ENCODE measurements at regions not wholly inside any gene's neighbourhood (a gene's known extent, or its start where the extent isn't known, plus 50 kb on each side); places are given as distances from the start of the nearest gene placed in this dataset.

- no peak for TF ChIP-seq CTCF (IDR thresholded peaks at IDR 0.05; ENCODE audit: control extremely low read depth in 1 of 3, insufficient read depth in 1 of 3, low read depth in 1 of 3, low read length in 3 of 3)
- TF ChIP-seq NANOG (IDR thresholded peaks at IDR 0.05; ENCODE audit: insufficient read depth, low read depth, low read length, poor library complexity, severe bottlenecking) = no peak
- no peak for TF ChIP-seq MAX (IDR thresholded peaks at IDR 0.05)
- TF ChIP-seq EZH2 (IDR thresholded peaks at IDR 0.05; ENCODE audit: low read depth, low read length, severe bottlenecking) = no peak
These were observed 106.6 kb downstream of the LRRC70 start (continued) for GRCh38 chr5:62685221-62685620.

All from H1 (cell line).